ENCODE measurements at regions not wholly inside any gene's neighbourhood (a gene's known extent, or its start where the extent isn't known, plus 50 kb on each side); places are given as distances from the start of the nearest gene placed in this dataset.
"Not testable (repeated sequence)": the region's sequence is repeated elsewhere in the genome, so short reads cannot be mapped to it uniquely, and the experiment has no call there.

- not testable (repeated sequence) for DNase-seq
Observed at GRCh38 chr16:18263046-18263445, 73.5 kb downstream of the NPIPA8 start.

- DNase-seq: not testable (repeated sequence)
Observed at GRCh38 chr16:18261848-18262247, 74.7 kb downstream of the NPIPA8 start.

- not testable (repeated sequence) for DNase-seq
Observed at GRCh38 chr16:18259496-18260176, 76.9 kb downstream of the NPIPA8 start.

GRCh38 chr16:18252943-18253342 is 83.6 kb downstream of the NPIPA8 start:
- not testable (repeated sequence) for DNase-seq

GRCh38 chr16:18230505-18230904 is 106.0 kb downstream of the NPIPA8 start:
- not testable (repeated sequence) for DNase-seq

GRCh38 chr16:18222054-18223009 is 114.2 kb downstream of the NPIPA8 start:
- not testable (repeated sequence) for DNase-seq

GRCh38 chr16:18217741-18218140 is 118.8 kb downstream of the NPIPA8 start:
- not testable (repeated sequence) for DNase-seq

- not testable (repeated sequence) for DNase-seq
Observed at GRCh38 chr16:18216814-18217213, 119.7 kb downstream of the NPIPA8 start.

- not testable (repeated sequence) for DNase-seq
Observed at GRCh38 chr16:18213810-18214209, 122.7 kb downstream of the NPIPA8 start.

GRCh38 chr16:18211505-18211904 is 125.0 kb downstream of the NPIPA8 start:
- not testable (repeated sequence) for DNase-seq

GRCh38 chr16:18204786-18205185 is 131.8 kb downstream of the NPIPA8 start:
- not testable (repeated sequence) for DNase-seq

GRCh38 chr16:18204309-18204708 is 132.2 kb downstream of the NPIPA8 start:
- DNase-seq: not testable (repeated sequence)

GRCh38 chr16:18201511-18201910 is 135.0 kb downstream of the NPIPA8 start:
- not testable (repeated sequence) for DNase-seq

GRCh38 chr16:18192389-18192788 is 144.1 kb downstream of the NPIPA8 start:
- DNase-seq: not testable (repeated sequence)

- not testable (repeated sequence) for DNase-seq
Observed at GRCh38 chr16:18190179-18190578, 146.4 kb downstream of the NPIPA8 start.

GRCh38 chr16:18184755-18185154 is 151.8 kb downstream of the NPIPA8 start:
- not testable (repeated sequence) for DNase-seq

- not testable (repeated sequence) for DNase-seq
Observed at GRCh38 chr16:18181028-18181427, 155.5 kb downstream of the NPIPA8 start.

- not testable (repeated sequence) for DNase-seq
Observed at GRCh38 chr16:18173945-18174497, 162.5 kb downstream of the NPIPA8 start.

GRCh38 chr16:18162293-18162692 is 174.2 kb downstream of the NPIPA8 start:
- DNase-seq: not testable (repeated sequence)

GRCh38 chr16:18161224-18161623 is 175.3 kb downstream of the NPIPA8 start:
- DNase-seq: not testable (repeated sequence)

GRCh38 chr16:18159185-18159584 is 177.4 kb downstream of the NPIPA8 start:
- not testable (repeated sequence) for DNase-seq

GRCh38 chr16:18157854-18158253 is 178.7 kb downstream of the NPIPA8 start:
- not testable (repeated sequence) for DNase-seq

GRCh38 chr16:18152832-18153231 is 183.7 kb downstream of the NPIPA8 start:
- not testable (repeated sequence) for DNase-seq

All from activated CD4-positive, alpha-beta T cell treated with anti-CD3 and anti-CD28 coated beads, Interleukin-2, amount 50 U/mL, for 1 hour (primary cell).